Ishikawa (cell line): ENCODE measurements at regions not wholly inside any gene's neighbourhood (a gene's known extent, or its start where the extent isn't known, plus 50 kb on each side); places are given as distances from the start of the nearest gene placed in this dataset.

Experiments
- CEBPB ChIP-seq: IDR thresholded peaks from 2 replicates; pipeline ENCODE4 v1.6.1; 2012
- CREB1 ChIP-seq: IDR thresholded peaks from 2 replicates; pipeline ENCODE4 v1.6.1; 2012; ENCODE audit warnings: low read depth
- EP300 ChIP-seq: IDR thresholded peaks from 2 replicates; pipeline ENCODE4 v1.6.1; 2012; ENCODE audit warnings: borderline replicate concordance
- FOXM1 ChIP-seq: IDR thresholded peaks from 2 replicates; pipeline ENCODE4 v1.6.1; 2012; ENCODE audit warnings: low read depth, borderline replicate concordance
- MAX ChIP-seq: IDR thresholded peaks from 2 replicates; pipeline ENCODE4 v1.6.1; 2012
- RAD21 ChIP-seq: IDR thresholded peaks from 2 replicates; pipeline ENCODE4 v1.6.1; 2012; ENCODE audit warnings: low read depth
- REST ChIP-seq: IDR thresholded peaks from 2 replicates; pipeline ENCODE4 v1.6.1; 2012; ENCODE audit warnings: low read depth, mild to moderate bottlenecking
- TAF1 ChIP-seq: IDR thresholded peaks from 2 replicates; pipeline ENCODE4 v1.6.1; 2012; ENCODE audit warnings: low read depth, mild to moderate bottlenecking
- TEAD4 ChIP-seq: IDR thresholded peaks from 2 replicates; pipeline ENCODE4 v1.6.1; 2012
- USF1 ChIP-seq: IDR thresholded peaks from 2 replicates; pipeline ENCODE4 v1.6.1; 2012
- YY1 ChIP-seq: IDR thresholded peaks from 2 replicates; pipeline ENCODE4 v1.6.1; 2012; ENCODE audit warnings: low read depth

GRCh38 chr13:84525865-84526264 lies 643.6 kb upstream of the SLITRK1 start:
- TF ChIP-seq CEBPB (no peak), EP300 (no peak), REST (no peak), YY1 (no peak), TAF1 (no peak), FOXM1 (no peak), TEAD4 (no peak), USF1 (no peak), CREB1 (no peak), MAX (no peak), RAD21 (no peak)
